ENCODE measurements at regions not wholly inside any gene's neighbourhood (a gene's known extent, or its start where the extent isn't known, plus 50 kb on each side); places are given as distances from the start of the nearest gene placed in this dataset.

DNA sequence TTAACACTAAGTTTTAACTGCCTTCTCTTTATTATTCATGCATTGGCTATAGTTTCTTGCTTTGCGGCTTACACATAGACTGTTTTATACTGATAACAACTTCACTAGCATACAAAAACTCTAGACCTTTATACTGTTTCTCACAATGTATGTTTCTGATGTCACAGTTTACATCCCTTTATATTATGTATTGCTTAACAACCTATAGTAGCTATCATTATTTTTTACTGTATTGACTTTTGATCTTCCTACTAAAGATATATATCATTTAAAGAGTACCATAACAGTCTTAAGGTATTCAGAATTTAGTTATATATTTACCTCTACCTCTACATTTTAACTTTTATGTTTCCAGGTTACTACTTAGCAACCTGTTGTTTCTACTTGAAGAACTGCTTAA lies 543.3 kb upstream of the ARGLU1 start:
- Mint-ChIP-seq H3K9me3 (ENCODE audit: unreplicated experiment) (peaks cover 8% of the 10 kb centered on the region), H3K4me3 (ENCODE audit: unreplicated experiment) (no peak overlapping the region), H3K36me3 (ENCODE audit: low read depth, unreplicated experiment) (no peaks in the 10 kb centered on the region), H3K27me3 (ENCODE audit: low read depth, unreplicated experiment) (no peaks in the 10 kb centered on the region), H3K4me1 (ENCODE audit: low read depth, unreplicated experiment) (no peaks in the 10 kb centered on the region), H3K27ac (ENCODE audit: unreplicated experiment) (no peak overlapping the region)
- H3K4me2 ChIP-seq (ENCODE audit: low read length): no peak overlapping the region
- H2AFZ ChIP-seq (ENCODE audit: low read depth, low read length): no peak overlapping the region
- H3K27me3 ChIP-seq (ENCODE audit: insufficient read depth, low read length): no peaks in the 10 kb centered on the region
- H3K36me3 ChIP-seq (ENCODE audit: insufficient read depth, low read length): no peaks in the 10 kb centered on the region
- no peak for FAIRE-seq
- no peak overlapping the region for H3K27ac ChIP-seq (ENCODE audit: low read depth, low read length)
- no peaks in the 10 kb centered on the region for H4K20me1 ChIP-seq (ENCODE audit: insufficient read depth, low read length)
- H3K79me2 ChIP-seq (ENCODE audit: insufficient read depth, low read length): no peaks in the 10 kb centered on the region
- H3K4me1 ChIP-seq (ENCODE audit: insufficient read depth, low read length): no peaks in the 10 kb centered on the region
- no peak overlapping the region for H3K4me3 ChIP-seq (ENCODE audit: insufficient read depth, low read depth, low read length)
- TF ChIP-seq, protein P1, sequence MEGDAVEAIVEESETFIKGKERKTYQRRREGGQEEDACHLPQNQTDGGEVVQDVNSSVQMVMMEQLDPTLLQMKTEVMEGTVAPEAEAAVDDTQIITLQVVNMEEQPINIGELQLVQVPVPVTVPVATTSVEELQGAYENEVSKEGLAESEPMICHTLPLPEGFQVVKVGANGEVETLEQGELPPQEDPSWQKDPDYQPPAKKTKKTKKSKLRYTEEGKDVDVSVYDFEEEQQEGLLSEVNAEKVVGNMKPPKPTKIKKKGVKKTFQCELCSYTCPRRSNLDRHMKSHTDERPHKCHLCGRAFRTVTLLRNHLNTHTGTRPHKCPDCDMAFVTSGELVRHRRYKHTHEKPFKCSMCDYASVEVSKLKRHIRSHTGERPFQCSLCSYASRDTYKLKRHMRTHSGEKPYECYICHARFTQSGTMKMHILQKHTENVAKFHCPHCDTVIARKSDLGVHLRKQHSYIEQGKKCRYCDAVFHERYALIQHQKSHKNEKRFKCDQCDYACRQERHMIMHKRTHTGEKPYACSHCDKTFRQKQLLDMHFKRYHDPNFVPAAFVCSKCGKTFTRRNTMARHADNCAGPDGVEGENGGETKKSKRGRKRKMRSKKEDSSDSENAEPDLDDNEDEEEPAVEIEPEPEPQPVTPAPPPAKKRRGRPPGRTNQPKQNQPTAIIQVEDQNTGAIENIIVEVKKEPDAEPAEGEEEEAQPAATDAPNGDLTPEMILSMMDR (IDR thresholded peaks at IDR 0.05; ENCODE audit: insufficient read depth, low read depth, low read length): no peak
- TF ChIP-seq EZH2 (IDR thresholded peaks at IDR 0.05; ENCODE audit: insufficient read depth, low read length): no peak
- H3K9me3 ChIP-seq (ENCODE audit: insufficient read depth, low read depth, low read length): peaks cover 2% of the 10 kb centered on the region
- H3K9ac ChIP-seq (ENCODE audit: low read length): no peak overlapping the region
- no peak for DNase-seq (ENCODE audit: low read depth)

DNA sequence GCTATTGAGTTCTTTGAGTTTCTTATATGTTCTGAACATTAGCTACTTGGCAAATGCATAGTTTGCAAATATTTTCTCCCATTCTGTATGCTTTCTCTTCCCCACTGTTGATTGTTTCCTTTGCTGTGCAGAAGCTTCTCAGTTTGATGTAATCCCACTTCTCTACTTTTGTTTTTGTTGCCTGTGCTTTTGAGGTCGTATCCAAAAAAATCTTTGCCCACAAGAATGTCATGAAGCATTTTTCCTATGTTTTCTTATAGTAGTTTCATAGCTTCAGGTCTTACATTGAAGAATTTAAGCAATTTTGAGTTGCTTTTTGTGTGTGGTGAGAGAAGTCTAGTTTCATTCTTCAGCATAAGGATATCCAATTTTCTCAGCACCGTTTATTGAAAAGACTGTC lies 536.7 kb upstream of the ARGLU1 start:
- no peaks in the 10 kb centered on the region for H3K36me3 ChIP-seq (ENCODE audit: insufficient read depth, low read length)
- DNase-seq (ENCODE audit: low read depth) (peak; percentile 54), FAIRE-seq (no peak)
- H3K27me3 ChIP-seq (ENCODE audit: insufficient read depth, low read length): no peaks in the 10 kb centered on the region
- H3K9me3 ChIP-seq (ENCODE audit: insufficient read depth, low read depth, low read length): peaks cover 2% of the 10 kb centered on the region
- no peaks in the 10 kb centered on the region for H3K36me3 Mint-ChIP-seq (ENCODE audit: low read depth, unreplicated experiment)
- H3K4me1 Mint-ChIP-seq (ENCODE audit: low read depth, unreplicated experiment): peaks cover 20% of the 10 kb centered on the region
- no peak overlapping the region for H3K27ac Mint-ChIP-seq (ENCODE audit: unreplicated experiment)
- no peak overlapping the region for H2AFZ ChIP-seq (ENCODE audit: low read depth, low read length)
- no peak overlapping the region for H3K27ac ChIP-seq (ENCODE audit: low read depth, low read length)
- peak overlapping the region; percentile 63 for H3K4me2 ChIP-seq (ENCODE audit: low read length)
- peaks cover 8% of the 10 kb centered on the region for H3K9me3 Mint-ChIP-seq (ENCODE audit: unreplicated experiment)
- H4K20me1 ChIP-seq (ENCODE audit: insufficient read depth, low read length): no peaks in the 10 kb centered on the region
- H3K4me3 Mint-ChIP-seq (ENCODE audit: unreplicated experiment): no peak overlapping the region
- no peaks in the 10 kb centered on the region for H3K79me2 ChIP-seq (ENCODE audit: insufficient read depth, low read length)
- no peak for TF ChIP-seq EZH2 (IDR thresholded peaks at IDR 0.05; ENCODE audit: insufficient read depth, low read length)
- TF ChIP-seq, protein P1 (IDR thresholded peaks at IDR 0.05; ENCODE audit: insufficient read depth, low read depth, low read length): no peak
- peaks cover 4% of the 10 kb centered on the region for H3K4me1 ChIP-seq (ENCODE audit: insufficient read depth, low read length)
- H3K4me3 ChIP-seq (ENCODE audit: insufficient read depth, low read depth, low read length): no peak overlapping the region
- no peak overlapping the region for H3K9ac ChIP-seq (ENCODE audit: low read length)
- H3K27me3 Mint-ChIP-seq (ENCODE audit: low read depth, unreplicated experiment): no peaks in the 10 kb centered on the region

DNA sequence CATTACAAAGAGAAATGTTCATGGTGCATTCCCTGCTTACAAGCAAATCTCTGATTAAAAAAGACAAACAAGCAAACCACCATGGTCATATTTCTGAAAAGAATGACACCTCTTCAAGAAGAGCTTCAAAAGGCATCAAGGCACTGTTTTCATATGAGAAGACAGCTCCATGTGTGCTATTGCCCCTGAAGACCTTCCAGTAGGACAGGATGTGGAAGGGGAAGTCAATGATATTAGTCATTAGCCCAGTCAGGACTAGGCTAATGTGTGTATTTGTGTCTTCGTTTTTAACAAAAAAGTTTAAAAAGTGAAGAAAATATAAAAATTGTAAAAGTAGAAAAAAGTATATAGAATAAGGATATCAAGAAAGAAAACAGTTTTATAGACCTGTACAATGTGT lies 534.7 kb upstream of the ARGLU1 start:
- Mint-ChIP-seq H3K9me3 (ENCODE audit: unreplicated experiment) (no peaks in the 10 kb centered on the region), H3K4me3 (ENCODE audit: unreplicated experiment) (no peak overlapping the region), H3K27ac (ENCODE audit: unreplicated experiment) (no peak overlapping the region), H3K4me1 (ENCODE audit: low read depth, unreplicated experiment) (peaks cover 24% of the 10 kb centered on the region), H3K36me3 (ENCODE audit: low read depth, unreplicated experiment) (no peaks in the 10 kb centered on the region), H3K27me3 (ENCODE audit: low read depth, unreplicated experiment) (no peaks in the 10 kb centered on the region)
- no peak overlapping the region for H3K4me2 ChIP-seq (ENCODE audit: low read length)
- H3K27me3 ChIP-seq (ENCODE audit: insufficient read depth, low read length): no peaks in the 10 kb centered on the region
- H3K9me3 ChIP-seq (ENCODE audit: insufficient read depth, low read depth, low read length): no peaks in the 10 kb centered on the region
- H4K20me1 ChIP-seq (ENCODE audit: insufficient read depth, low read length): no peaks in the 10 kb centered on the region
- no peak overlapping the region for H2AFZ ChIP-seq (ENCODE audit: low read depth, low read length)
- DNase-seq (ENCODE audit: low read depth) (no peak), FAIRE-seq (no peak)
- H3K4me3 ChIP-seq (ENCODE audit: insufficient read depth, low read depth, low read length): no peak overlapping the region
- no peaks in the 10 kb centered on the region for H3K79me2 ChIP-seq (ENCODE audit: insufficient read depth, low read length)
- H3K27ac ChIP-seq (ENCODE audit: low read depth, low read length): no peak overlapping the region
- H3K9ac ChIP-seq (ENCODE audit: low read length): no peak overlapping the region
- peaks cover 7% of the 10 kb centered on the region for H3K4me1 ChIP-seq (ENCODE audit: insufficient read depth, low read length)
- H3K36me3 ChIP-seq (ENCODE audit: insufficient read depth, low read length): no peaks in the 10 kb centered on the region
- no peak for TF ChIP-seq EZH2 (IDR thresholded peaks at IDR 0.05; ENCODE audit: insufficient read depth, low read length)
- TF ChIP-seq, protein P1 (IDR thresholded peaks at IDR 0.05; ENCODE audit: insufficient read depth, low read depth, low read length): no peak

All from astrocyte (in vitro differentiated cells and primary cell).